A673 (cell line): ENCODE measurements at regions not wholly inside any gene's neighbourhood (a gene's known extent, or its start where the extent isn't known, plus 50 kb on each side); places are given as distances from the start of the nearest gene placed in this dataset.

Experiments used
- CTCF ChIP-seq: fragments of 300-800, 200-600 bp; sonication (generic); conservative IDR thresholded peaks from 2 replicates; pipeline ENCODE4 v1.5.1; 2017; ENCODE audit warnings: low read depth, mild to moderate bottlenecking, antibody characterized with exemption, low read length, moderate library complexity, mixed read lengths
- EZH2 ChIP-seq: fragments of 200-600 bp; sonication (generic); IDR thresholded peaks from 2 replicates; pipeline ENCODE4 v1.6.1; 2017; ENCODE audit warnings: borderline replicate concordance, low read depth, mild to moderate bottlenecking, mixed read lengths, antibody characterized with exemption, low read length; ENCODE audit not compliant: poor library complexity, severe bottlenecking

- TF ChIP-seq CTCF (no peak), EZH2 (no peak)
These were observed 124.4 kb downstream of the HGF start for GRCh38 chr7:81645435-81645834.
